ENCODE measurements at regions not wholly inside any gene's neighbourhood (a gene's known extent, or its start where the extent isn't known, plus 50 kb on each side); places are given as distances from the start of the nearest gene placed in this dataset.

DNA sequence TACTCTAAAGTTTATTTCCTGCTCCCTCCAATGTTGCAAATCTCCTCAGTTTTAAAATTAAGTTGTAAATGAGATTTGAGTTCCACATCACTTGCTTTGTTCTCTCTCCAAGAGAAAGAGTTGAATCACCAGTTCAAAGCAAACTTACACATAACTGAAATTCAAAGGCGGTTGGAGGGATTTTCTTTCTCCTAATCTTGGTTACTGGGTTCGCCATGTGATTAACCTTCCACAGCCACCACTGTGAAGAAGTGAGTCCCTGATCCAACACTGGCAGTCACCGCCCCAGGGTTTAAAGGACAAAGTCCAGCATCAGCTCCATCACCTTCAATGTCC lies 247.1 kb downstream of the MYCN start:
- TF ChIP-seq ZNF565 (CRISPR knock-in tag; conservative IDR thresholded peaks at IDR 0.05; ENCODE audit: low read depth) (no peak), BACH2 (CRISPR knock-in tag; IDR thresholded peaks at IDR 0.05; ENCODE audit: borderline replicate concordance) (no peak), ZNF70 (CRISPR knock-in tag; IDR thresholded peaks at IDR 0.05) (no peak), ISL1 (CRISPR knock-in tag; IDR thresholded peaks at IDR 0.05) (no peak), ARNTL (CRISPR knock-in tag; IDR thresholded peaks at IDR 0.05; ENCODE audit: borderline replicate concordance, low read depth) (no peak), ZFP3 (CRISPR knock-in tag; IDR thresholded peaks at IDR 0.05) (no peak), GLIS3 (CRISPR knock-in tag; IDR thresholded peaks at IDR 0.05) (no peak), ZC3H10 (CRISPR knock-in tag; IDR thresholded peaks at IDR 0.05) (no peak), PPARA (CRISPR knock-in tag; IDR thresholded peaks at IDR 0.05; ENCODE audit: borderline replicate concordance) (no peak), CSDC2 (CRISPR knock-in tag; IDR thresholded peaks at IDR 0.05) (no peak)
- TF ChIP-seq, protein P1, sequence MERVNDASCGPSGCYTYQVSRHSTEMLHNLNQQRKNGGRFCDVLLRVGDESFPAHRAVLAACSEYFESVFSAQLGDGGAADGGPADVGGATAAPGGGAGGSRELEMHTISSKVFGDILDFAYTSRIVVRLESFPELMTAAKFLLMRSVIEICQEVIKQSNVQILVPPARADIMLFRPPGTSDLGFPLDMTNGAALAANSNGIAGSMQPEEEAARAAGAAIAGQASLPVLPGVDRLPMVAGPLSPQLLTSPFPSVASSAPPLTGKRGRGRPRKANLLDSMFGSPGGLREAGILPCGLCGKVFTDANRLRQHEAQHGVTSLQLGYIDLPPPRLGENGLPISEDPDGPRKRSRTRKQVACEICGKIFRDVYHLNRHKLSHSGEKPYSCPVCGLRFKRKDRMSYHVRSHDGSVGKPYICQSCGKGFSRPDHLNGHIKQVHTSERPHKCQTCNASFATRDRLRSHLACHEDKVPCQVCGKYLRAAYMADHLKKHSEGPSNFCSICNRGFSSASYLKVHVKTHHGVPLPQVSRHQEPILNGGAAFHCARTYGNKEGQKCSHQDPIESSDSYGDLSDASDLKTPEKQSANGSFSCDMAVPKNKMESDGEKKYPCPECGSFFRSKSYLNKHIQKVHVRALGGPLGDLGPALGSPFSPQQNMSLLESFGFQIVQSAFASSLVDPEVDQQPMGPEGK (CRISPR knock-in tag; IDR thresholded peaks at IDR 0.05; ENCODE audit: borderline replicate concordance) = no peak
- TF ChIP-seq, protein P2, sequence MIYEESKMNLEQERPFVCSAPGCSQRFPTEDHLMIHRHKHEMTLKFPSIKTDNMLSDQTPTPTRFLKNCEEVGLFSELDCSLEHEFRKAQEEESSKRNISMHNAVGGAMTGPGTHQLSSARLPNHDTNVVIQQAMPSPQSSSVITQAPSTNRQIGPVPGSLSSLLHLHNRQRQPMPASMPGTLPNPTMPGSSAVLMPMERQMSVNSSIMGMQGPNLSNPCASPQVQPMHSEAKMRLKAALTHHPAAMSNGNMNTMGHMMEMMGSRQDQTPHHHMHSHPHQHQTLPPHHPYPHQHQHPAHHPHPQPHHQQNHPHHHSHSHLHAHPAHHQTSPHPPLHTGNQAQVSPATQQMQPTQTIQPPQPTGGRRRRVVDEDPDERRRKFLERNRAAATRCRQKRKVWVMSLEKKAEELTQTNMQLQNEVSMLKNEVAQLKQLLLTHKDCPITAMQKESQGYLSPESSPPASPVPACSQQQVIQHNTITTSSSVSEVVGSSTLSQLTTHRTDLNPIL (CRISPR knock-in tag; IDR thresholded peaks at IDR 0.05; ENCODE audit: low read depth) = no peak
- TF ChIP-seq, protein P3, sequence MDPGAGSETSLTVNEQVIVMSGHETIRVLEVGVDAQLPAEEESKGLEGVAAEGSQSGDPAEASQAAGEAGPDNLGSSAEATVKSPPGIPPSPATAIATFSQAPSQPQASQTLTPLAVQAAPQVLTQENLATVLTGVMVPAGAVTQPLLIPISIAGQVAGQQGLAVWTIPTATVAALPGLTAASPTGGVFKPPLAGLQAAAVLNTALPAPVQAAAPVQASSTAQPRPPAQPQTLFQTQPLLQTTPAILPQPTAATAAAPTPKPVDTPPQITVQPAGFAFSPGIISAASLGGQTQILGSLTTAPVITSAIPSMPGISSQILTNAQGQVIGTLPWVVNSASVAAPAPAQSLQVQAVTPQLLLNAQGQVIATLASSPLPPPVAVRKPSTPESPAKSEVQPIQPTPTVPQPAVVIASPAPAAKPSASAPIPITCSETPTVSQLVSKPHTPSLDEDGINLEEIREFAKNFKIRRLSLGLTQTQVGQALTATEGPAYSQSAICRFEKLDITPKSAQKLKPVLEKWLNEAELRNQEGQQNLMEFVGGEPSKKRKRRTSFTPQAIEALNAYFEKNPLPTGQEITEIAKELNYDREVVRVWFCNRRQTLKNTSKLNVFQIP (CRISPR knock-in tag; IDR thresholded peaks at IDR 0.05; ENCODE audit: borderline replicate concordance, low read depth) = no peak
